HG02852 (cell line): ENCODE measurements at regions not wholly inside any gene's neighbourhood (a gene's known extent, or its start where the extent isn't known, plus 50 kb on each side); places are given as distances from the start of the nearest gene placed in this dataset.

Source experiments
- ATAC-seq: cut with Tn5 transposase; IDR thresholded peaks from one replicate; pipeline ENCODE4 v1.9.1; 2021; ENCODE audit warnings: mild to moderate bottlenecking, moderate library complexity; ENCODE audit not compliant: unreplicated experiment

DNA sequence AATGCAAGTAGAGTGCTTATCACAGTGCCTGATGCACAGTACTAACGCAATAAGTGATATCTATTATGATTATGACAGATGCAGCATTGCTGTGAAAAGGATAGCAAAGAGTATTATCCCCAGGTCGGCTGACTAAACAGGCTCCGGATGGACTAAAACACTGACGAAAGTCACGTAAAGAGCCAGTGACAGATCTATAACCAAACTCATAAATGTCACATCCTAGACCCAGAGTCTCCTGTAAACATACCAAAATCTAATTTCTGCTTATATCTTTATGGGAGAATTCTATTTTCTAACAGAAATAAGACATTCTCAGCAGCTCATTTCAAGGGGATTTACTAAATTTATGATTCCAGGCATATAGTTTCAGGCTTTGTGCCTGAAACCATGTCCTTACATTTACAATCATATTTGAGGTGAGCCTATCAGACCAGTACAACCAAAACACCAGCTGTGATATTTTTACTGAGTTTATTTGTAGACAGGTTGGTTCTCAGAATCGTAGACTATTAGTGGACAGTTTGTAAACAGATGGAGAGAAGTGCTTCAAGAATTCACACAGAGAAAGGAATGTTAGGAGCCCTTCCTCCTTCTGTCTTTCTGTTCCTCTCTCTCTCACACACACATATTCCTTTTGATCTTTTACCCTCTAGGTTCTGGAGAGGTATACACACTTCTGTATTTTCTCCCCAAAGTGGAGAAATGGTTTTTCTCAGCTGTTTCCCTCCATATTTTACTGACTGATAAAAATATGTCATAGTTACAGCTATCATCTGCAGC, 52.4 kb upstream of the WDR26 start:
- no peak for ATAC-seq

DNA sequence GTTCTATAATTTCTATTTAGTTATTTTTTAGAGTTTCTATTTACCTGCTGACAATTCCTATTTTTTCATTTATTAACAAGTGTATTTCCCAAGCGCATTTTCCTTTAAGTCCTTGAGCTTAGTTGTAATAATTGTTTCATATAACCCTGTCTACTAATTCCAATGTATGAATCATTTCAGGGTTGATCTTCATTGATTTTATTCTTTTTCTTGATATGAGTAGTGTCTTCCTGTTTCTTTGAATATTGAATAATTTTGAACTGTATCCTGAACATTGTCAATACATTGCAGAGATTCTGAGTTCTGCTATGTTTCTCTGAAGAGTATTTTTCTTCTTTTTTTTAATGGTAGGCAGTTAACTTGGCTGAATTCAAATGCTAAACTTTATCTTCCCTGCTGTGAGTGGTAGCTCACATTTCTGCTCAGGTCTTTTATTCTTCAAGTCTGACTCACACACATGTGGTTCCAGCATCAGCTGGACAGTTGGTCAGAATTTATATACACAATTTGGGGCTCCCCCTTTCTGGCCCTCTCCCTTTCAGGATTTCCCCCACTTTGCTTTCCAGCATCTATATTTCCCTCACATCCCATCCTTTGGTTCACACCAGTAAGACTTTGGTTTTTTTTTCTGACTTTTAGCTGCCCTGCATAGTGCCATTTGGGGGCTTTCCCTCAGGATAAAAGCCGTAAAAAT, 54.4 kb upstream of the WDR26 start:
- ATAC-seq, result peak; percentile 45

- no peak for ATAC-seq
Measured at GRCh38 chr1:224489534-224490365, 55.2 kb upstream of the WDR26 start.

- no peak for ATAC-seq
Measured at GRCh38 chr1:224490549-224491537, 56.2 kb upstream of the WDR26 start.

- no peak for ATAC-seq
Measured at GRCh38 chr1:224492015-224492414, 57.4 kb upstream of the WDR26 start.

GRCh38 chr1:224492632-224493031, 58.0 kb upstream of the WDR26 start:
- no peak for ATAC-seq

- no peak for ATAC-seq
Measured at GRCh38 chr1:224493269-224493668, 58.7 kb upstream of the WDR26 start.

DNA sequence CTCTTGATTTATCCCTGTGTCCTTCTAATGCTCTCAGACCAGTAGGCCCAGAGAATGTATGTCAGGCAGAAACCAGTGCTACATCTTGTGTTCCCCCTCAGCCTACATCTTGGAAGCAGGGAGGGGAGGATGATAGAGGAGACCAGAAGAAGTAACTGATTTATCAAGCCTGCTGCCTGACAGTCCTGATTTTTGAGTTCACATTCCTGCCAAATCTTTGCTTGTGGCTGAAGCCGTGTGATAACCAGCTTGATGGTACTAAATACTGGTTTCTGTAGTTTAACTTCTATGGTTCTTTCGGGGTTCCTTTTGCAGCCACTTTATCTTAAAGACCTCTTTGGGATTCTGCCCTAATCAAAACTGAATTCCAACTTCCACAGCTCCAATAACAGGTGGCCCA, 59.7 kb upstream of the WDR26 start:
- ATAC-seq, result no peak

GRCh38 chr1:224495866-224496265, 61.3 kb upstream of the WDR26 start:
- ATAC-seq, result no peak

GRCh38 chr1:224496826-224497225, 62.2 kb upstream of the WDR26 start:
- no peak for ATAC-seq

DNA sequence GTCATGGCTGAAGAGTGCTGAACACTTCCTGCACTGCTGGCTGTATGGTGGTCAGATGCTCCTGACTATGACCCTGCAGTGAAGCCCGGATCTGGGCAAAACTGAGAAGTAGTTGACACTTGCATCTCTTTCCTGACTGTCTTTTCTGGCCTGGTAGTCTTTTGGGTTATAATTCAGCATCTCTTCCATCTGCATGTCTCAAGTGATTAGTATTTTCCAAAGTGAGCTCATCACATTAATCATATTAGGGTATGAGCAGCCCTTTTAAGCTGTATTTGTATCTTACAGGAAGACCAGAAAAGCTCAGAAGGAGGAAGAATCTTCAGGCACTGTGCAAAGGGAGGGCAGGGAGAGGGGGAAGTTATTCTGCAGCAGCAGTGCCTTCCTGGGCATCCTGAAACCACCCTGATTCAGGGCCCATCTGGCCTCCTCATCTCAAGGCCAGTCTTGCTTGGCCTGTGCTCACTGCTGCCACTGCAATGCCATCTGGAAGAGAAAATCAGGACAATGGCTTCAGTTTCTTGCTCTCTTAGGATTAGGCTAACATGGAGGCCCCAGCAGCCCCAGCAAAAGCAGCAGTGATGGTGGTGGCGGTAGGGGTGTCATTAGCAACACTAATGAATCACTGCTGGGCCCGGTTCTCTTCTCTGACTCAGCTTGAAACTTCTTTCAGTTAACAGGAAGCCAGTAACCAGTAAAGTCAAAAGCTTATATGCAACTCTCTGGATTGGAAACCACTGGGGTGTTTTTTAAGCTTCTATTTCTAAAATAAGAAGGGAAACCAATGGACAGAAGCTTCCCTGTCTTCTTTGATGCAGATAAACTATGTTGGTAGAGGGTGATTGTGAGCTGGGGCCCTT, 63.3 kb upstream of the WDR26 start:
- peak; percentile 97 for ATAC-seq

- ATAC-seq, result no peak
Measured at GRCh38 chr1:224498574-224499170, 64.1 kb upstream of the WDR26 start.

DNA sequence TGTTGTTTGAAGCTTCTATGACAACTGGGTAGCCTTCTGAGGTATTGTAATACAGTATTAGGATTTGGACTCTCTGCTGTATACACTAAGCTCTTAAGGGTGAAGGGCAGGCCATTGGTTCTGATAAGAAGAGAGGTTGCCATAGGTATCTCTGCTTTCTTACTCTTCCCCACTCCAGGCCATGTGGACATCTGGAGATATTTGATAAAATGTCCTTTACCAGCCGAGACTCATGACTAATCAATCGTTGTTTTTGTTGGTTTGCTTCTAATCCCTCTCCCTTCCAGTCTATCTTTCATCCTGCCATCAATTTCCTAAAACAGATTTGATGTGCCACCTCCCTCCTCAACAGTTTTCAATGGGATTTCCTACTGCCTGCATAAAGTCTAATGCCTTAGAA, 64.6 kb upstream of the WDR26 start:
- ATAC-seq, result no peak

DNA sequence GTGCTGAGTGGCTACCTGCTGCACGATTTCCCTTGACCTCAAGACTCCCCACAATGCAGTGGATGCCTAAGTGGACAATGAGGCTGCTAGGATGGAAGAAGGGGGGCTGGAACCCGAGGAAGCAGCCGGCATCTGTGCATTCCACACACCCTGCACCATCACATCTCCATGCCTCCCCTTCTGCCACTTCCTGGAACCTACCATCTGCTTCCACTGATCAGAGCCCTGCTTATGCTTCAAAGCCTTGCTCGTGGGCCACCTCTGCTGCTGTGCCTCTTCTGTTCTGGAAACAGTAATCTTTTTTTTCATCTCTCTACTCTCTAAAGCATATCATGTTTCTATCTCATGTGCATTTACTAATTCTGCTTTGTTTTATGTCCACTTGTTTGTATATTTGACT, 66.2 kb upstream of the WDR26 start:
- no peak for ATAC-seq

DNA sequence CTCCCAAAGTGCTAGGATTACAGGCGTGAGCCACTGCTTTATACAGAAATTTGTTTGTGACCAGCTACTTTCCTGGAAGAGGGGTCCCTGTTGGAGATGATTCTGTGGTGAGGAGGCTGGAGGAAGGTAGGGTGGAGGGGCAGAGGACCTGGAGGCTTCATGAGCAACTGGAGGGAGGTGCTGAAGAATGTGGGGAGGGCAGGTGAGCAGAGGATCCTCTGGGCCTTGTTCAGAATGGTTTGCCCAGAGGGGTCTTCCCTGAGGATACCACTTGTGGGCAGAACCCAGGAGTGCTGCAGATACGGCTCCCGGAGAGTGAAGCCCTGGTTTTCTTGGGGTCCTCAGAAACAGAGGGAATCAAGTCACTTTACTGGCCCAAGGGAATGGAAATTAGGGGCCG, 67.2 kb upstream of the WDR26 start:
- no peak for ATAC-seq

GRCh38 chr1:224502459-224503160, 68.0 kb upstream of the WDR26 start:
- ATAC-seq, result no peak

- peak; percentile 93 for ATAC-seq
Measured at GRCh38 chr1:224503161-224504118, 68.8 kb upstream of the WDR26 start.
